Stimulated activated CD4-positive, alpha-beta T cell treated with anti-CD3 and anti-CD28 coated beads, Interleukin-2, amount 100 ng/mL, for 4 hours (primary cell): ENCODE measurements at regions not wholly inside any gene's neighbourhood (a gene's known extent, or its start where the extent isn't known, plus 50 kb on each side); places are given as distances from the start of the nearest gene placed in this dataset.

ENCODE experiments used
- DNase-seq: peaks from one replicate; pipeline ENCODE4 v3.0.0-alpha.2; 2020; ENCODE audit warnings: low read depth

GRCh38 chr9:106324591-106325280, 538.2 kb upstream of the ZNF462 start:
- DNase-seq: no peak

DNA sequence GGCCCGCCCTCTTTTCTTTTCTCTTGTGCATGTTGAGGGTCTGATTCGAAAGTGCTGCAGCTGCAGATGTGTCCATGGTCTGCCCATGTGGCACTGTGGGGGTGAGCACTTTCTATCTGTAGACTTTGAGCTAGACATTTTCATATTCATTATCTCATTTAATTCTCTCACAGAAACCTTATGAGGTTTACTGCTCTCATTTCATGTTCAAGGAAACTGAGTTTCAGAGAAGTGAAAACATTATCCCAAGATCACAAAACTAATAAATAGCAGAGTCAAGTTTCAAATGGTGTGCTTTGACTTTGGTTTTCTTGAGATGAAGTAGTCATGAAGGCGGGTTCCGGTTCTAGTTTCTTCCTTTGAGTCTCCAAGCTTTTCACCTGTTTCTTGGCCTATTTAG, 536.5 kb upstream of the ZNF462 start:
- no peak for DNase-seq

- DNase-seq: no peak
Observed at GRCh38 chr9:106333481-106333880, 529.5 kb upstream of the ZNF462 start.

- DNase-seq: no peak
Observed at GRCh38 chr9:106334081-106334480, 528.9 kb upstream of the ZNF462 start.

DNA sequence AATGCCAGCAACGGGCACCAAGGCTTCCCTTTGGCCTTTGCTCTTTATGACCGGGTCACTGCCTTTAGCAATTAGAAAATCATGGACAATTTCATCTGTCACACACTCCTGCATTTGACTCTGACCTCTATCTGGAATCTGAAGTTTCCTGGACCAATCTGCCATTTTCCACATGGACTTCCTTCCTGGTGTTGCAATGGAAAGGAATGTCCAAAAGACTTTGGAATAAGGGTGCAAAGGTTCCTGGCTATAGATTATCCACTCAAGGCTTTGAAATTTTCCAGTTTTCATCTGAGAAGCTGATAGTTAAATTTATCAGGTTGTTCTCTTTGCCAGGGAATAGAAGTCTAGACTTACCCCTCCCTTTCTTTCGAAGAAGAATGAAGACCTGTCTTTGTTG, 523.1 kb upstream of the ZNF462 start:
- no peak for DNase-seq

GRCh38 chr9:106350777-106351176, 512.2 kb upstream of the ZNF462 start:
- no peak for DNase-seq

- DNase-seq: no peak
Observed at GRCh38 chr9:106356924-106357323, 506.0 kb upstream of the ZNF462 start.

DNA sequence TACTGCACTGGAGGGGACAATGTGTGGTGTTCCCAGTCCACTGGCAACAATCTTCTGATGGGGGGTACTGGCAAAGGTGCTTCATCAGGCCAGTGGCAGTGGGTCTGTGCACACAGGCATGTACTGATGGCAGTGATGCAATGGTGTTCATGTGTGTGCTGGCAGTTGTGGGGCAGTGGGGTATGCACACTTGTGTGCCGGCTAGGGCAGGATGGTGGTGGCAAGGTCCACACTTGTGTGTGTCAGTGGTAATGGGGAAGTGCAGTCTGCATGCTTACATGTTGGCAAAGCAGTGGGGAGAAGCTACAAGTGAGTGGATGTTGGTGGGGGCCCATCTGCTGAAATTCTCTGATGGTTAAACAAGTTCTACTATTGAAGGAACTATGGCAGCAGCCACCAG, 504.6 kb upstream of the ZNF462 start:
- DNase-seq: no peak

GRCh38 chr9:106376689-106377088, 486.3 kb upstream of the ZNF462 start:
- DNase-seq: no peak

DNA sequence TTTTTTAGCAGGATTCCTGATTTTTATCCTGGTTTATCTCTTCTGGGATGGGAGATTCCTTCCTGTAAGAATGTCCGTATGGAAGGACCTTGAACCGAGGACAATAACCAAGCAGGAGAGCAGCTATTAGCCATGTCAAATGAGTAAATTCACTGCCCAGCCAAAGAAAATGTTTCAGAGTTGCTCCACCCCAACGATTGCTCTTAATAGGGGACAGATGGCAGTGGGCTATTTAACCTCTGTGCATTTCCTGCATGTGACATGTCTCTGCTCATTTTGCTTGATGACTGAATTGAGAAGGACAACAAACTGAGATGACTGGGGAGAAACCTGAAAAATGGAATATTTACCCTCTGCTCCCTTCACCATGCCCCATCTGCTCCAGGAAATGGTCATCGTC, 479.9 kb upstream of the ZNF462 start:
- no peak for DNase-seq

DNA sequence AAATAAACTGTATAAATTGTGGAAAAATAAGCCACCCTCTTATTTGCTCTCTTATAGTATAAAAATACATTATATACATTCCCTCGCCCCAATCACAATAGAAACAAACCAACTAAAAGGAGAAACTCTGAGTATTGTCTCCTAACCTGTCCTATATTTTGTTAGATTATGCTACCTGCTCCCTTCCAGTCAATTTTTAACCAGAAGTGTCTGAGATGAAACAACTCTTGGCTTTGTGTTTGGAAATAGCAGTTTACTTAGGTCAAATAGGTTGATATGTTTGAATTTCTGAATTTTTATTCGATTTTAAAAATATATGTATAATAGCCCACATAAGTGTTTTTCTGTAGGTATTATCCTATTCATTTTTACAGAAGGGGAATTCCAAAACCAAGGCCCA, 475.0 kb upstream of the ZNF462 start:
- no peak for DNase-seq

- no peak for DNase-seq
Observed at GRCh38 chr9:106393226-106393625, 469.7 kb upstream of the ZNF462 start.

DNA sequence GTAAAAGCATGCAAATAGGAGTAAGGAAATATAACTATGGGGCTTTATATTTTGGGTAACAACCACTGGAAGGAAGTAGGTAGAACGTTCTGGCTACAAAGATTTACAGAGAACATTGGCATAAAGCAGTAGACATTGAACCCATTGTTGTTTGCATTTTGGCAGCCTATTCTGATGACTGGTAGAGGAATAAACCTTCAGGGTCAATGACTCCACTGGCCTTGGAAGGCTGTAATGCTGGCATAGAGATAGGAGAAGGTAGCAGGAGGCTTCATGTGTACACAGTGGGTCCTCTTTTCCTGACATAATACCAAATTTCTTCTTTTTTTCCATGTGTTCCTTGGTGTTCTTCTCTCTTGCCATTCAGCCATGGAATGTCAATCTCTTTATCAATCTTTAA, 462.8 kb upstream of the ZNF462 start:
- DNase-seq: no peak

DNA sequence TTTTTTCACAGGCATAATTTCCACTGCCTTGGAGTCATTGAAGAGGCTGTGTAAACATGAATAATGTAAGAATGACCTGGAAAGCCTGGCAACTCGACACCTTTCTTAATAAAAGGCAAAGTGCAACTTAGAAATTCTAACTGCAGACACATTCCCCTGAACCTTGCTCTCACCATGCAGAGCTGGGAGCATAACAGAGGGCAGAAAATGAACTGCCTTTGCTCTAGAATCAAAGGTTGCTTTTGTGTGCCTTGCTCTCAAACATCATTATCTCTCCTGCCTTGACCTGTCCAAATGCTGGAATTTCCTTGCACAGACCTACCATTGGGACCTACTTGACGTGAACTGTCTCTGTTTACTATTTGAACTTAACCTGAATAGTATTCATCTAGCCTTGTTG, 462.0 kb upstream of the ZNF462 start:
- DNase-seq: no peak

DNA sequence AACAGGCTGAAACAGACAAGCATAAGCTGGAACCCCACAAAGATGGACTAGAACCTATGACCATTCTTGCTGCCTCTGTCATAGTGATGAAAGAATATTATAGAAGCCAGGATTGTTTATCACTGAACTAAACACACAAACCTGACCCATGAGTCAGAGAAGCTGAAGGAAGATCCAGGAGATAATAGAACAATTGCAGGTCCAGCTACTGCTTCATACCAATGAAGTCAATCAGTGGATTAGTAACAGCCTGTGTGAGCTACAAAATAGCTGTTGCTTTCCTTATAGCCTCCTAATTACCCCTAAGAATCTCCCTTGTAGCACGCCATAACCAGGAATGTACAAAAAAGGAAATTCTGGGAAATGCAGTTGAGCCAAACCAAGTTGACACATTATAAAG, 459.9 kb upstream of the ZNF462 start:
- DNase-seq: no peak

- DNase-seq: no peak
Observed at GRCh38 chr9:106404137-106404536, 458.8 kb upstream of the ZNF462 start.

GRCh38 chr9:106405871-106406435, 457.0 kb upstream of the ZNF462 start:
- no peak for DNase-seq

DNA sequence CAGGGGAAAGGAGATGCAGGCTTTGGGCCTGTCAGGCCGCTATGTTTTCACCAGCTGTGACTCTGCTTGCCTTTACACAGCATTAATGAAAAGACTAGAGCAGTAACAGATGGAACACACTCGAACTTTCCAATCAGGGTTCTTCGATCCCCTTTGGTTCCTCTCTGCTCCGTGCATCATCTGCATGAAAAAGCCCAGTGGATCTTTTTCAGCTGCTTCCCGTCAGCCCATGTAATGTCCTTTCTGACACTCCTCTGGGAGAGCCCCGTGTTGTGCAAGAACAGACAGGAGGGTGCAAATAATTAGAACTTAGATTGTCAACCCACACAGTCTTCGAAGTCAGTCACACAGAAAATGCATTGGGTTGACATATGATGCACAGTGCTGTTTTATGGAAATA, 448.9 kb upstream of the ZNF462 start:
- no peak for DNase-seq

DNA sequence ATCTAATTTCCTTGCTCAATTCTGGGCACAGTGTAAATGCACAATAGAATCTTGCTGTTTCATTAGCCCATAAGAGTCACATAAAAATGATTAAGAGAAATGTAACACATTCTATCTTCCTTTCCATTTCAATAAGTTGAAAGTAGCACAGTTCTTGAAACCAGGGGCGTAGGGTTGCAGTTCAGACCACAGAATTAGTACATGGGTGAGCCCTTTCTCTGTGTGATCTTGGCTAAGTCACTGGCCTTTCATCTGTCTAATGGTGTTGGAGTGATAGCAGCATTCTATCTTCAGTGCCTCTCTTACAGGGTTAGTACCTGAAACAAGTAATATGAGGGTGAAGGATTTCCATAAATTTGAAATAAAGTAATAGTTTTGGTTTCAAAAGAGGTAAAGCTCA, 445.3 kb upstream of the ZNF462 start:
- DNase-seq: no peak

DNA sequence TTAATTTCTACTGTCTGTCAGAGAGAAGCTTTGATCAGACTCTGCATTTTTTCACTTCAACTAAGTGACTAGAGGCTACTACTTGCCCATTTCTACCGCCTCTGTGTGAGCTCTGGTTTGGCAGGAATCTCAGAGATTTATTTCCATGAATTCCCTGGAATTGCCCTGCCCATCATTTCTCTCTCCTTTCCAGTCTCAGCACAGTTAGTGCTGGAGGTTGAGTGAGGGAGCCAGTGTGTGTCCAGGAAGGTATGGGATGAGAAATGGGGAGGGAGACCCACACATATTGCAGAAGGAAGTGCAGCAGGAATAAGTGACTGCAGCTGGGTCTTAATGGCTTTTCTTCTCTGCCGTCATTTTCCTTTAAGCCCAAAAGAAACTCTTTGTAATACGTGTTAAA, 443.1 kb upstream of the ZNF462 start:
- DNase-seq: no peak

DNA sequence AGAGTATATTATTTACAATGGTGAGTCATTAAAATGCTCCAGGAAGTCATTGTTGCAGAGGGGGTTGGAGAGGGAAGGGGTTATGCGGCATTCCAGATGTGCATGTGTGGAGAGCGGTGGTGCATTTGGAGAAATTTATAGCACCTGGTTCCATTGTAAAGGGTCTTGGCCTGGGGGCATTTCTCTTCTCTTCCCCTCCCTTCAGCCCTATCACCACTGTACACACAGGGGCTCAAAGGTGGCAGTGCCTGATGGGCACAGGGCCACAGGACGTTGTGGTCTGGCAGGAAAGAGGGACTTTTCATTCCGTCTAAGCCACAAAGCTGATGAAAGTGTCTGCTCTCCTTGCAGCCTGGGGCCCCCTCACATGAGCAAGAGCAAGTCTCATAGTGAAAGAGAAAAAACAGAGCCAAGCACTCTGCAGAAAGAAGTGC, 442.4 kb upstream of the ZNF462 start:
- no peak for DNase-seq

GRCh38 chr9:106421772-106422171, 441.2 kb upstream of the ZNF462 start:
- no peak for DNase-seq

GRCh38 chr9:106423575-106423974, 439.4 kb upstream of the ZNF462 start:
- no peak for DNase-seq

- DNase-seq: no peak
Observed at GRCh38 chr9:106432631-106433030, 430.3 kb upstream of the ZNF462 start.
